Mucosa of descending colon (tissue), 3 donors: ENCODE measurements at regions not wholly inside any gene's neighbourhood (a gene's known extent, or its start where the extent isn't known, plus 50 kb on each side); places are given as distances from the start of the nearest gene placed in this dataset.
"Not testable (repeated sequence)": the region's sequence is repeated elsewhere in the genome, so short reads cannot be mapped to it uniquely, and the experiment has no call there.

Experiments used
- ATAC-seq: fragments of 200-7000 bp; cut with Tn5 transposase; one replicate; pipeline ENCODE4 v1.9.1; 2020; ENCODE audit warnings: mild to moderate bottlenecking, moderate library complexity
- DNase-seq, 3 donors: peaks; one replicate each; pipeline ENCODE4 v3.0.0-alpha.2; 2020
- H3K36me3 ChIP-seq: fragments of 200-600 bp; one replicate; pipeline ENCODE4 v1.8.0; 2021; ENCODE audit warnings: low read depth, mild to moderate bottlenecking
- H3K4me1 ChIP-seq: fragments of 200-600 bp; one replicate; pipeline ENCODE4 v1.8.0; 2021; ENCODE audit warnings: low read depth, mild to moderate bottlenecking
- H3K4me3 ChIP-seq: fragments of 200-600 bp; one replicate; pipeline ENCODE4 v1.8.0; 2021; ENCODE audit warnings: mild to moderate bottlenecking
- H3K9me3 ChIP-seq: fragments of 200-600 bp; one replicate; pipeline ENCODE4 v1.8.0; 2021; ENCODE audit warnings: mild to moderate bottlenecking
- intact Hi-C, 2 donors: fragments of 100-400 bp; cut with DNase I in 1 of 2; cut with micrococcal nuclease in 1 of 2; formaldehyde crosslinking; loops; one replicate each; pipeline versions ENCODE4 v1.11.0 to v1.11.1; 2022; cut with DNase I, micrococcal nuclease
- TF ChIP-seq, protein P1 (sequence below): fragments of 200-600 bp; IDR thresholded peaks from one replicate; pipeline ENCODE4 v1.8.0; 2022; ENCODE audit warnings: antibody characterized with exemption, mild to moderate bottlenecking
- donor health status: DM: no; HTN: no; CAD: no; lungs with moderate emphysema.
- donor health status: DM: no; HTN: no; CAD: no.
- donor health status: DM: no; HTN: yes; CAD: no.

DNA sequence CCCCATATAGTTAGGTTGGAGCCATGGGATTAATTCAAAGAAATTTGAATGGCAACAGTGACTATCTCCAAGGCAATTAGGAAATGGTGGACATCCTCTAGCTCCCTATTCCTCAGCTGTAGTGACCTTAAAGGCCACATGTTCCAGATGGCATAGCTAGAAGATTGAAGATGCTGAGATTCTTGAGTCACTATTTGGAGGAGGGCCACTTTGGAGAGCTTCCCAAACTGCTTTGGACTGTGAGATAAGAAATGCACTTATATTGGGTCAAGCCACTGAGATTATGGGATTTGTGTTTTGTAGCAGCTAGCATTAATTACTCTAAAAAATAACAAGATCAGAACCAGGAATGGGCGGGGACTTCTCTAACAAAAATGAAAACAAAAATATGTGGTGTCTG is 636.2 kb upstream of the CCNG1 start:
- intact Hi-C loops, result no loop called here
- ATAC-seq (no peak), DNase-seq (no peak)
- TF ChIP-seq, protein P1, sequence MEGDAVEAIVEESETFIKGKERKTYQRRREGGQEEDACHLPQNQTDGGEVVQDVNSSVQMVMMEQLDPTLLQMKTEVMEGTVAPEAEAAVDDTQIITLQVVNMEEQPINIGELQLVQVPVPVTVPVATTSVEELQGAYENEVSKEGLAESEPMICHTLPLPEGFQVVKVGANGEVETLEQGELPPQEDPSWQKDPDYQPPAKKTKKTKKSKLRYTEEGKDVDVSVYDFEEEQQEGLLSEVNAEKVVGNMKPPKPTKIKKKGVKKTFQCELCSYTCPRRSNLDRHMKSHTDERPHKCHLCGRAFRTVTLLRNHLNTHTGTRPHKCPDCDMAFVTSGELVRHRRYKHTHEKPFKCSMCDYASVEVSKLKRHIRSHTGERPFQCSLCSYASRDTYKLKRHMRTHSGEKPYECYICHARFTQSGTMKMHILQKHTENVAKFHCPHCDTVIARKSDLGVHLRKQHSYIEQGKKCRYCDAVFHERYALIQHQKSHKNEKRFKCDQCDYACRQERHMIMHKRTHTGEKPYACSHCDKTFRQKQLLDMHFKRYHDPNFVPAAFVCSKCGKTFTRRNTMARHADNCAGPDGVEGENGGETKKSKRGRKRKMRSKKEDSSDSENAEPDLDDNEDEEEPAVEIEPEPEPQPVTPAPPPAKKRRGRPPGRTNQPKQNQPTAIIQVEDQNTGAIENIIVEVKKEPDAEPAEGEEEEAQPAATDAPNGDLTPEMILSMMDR, result no peak
- Histone ChIP-seq H3K9me3 (no peaks in the 10 kb centered on the region), H3K4me1 (no peaks in the 10 kb centered on the region), H3K4me3 (no peak overlapping the region), H3K36me3 (no peaks in the 10 kb centered on the region)

DNA sequence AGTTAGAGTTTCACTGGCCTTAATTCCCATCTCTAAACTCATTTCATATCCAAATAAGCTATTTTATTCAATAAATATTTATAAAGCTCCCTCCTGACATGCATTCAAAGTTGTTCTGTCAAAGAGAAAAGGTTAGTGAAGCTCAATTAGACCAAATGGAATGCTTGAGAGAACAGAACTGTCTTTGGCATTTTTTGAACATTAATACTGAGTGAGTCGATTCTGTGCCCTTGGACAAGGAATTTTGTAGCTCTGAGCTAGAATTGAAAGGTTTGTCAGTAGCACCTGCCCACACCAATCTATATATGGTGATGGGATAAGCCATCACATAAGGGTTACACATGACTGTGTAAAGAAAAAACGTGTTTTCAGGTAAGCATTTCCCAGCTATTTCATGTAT is 631.2 kb upstream of the CCNG1 start:
- Histone ChIP-seq H3K9me3 (no peaks in the 10 kb centered on the region), H3K4me1 (no peaks in the 10 kb centered on the region), H3K36me3 (no peaks in the 10 kb centered on the region), H3K4me3 (no peak overlapping the region)
- intact Hi-C loops, result no loop called here
- TF ChIP-seq, protein P1, result no peak
- DNase-seq (no peak), ATAC-seq (no peak)

DNA sequence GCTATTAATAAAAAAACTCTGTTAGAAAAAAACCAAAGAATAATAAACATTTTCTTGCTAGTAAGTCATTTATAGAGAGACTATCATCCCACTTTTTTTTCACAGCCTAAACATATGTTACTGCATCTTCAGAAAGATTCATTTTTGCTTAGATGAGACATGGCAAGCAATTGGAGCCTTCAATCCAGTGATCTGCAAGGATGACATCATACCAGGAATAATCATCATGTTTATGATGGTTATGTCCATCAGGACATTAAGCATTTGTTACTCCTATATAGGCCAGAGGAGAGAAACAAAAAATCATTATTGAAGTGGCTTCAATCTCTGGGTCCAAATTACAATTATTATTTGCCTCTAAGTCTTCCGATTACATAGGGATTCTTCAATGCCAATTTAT is 626.3 kb upstream of the CCNG1 start:
- Histone ChIP-seq H3K4me3 (no peak overlapping the region), H3K9me3 (no peaks in the 10 kb centered on the region), H3K36me3 (no peaks in the 10 kb centered on the region), H3K4me1 (no peaks in the 10 kb centered on the region)
- TF ChIP-seq, protein P1, result no peak
- no peak for DNase-seq
- intact Hi-C loops, result no loop called here
- ATAC-seq, result no peak

DNA sequence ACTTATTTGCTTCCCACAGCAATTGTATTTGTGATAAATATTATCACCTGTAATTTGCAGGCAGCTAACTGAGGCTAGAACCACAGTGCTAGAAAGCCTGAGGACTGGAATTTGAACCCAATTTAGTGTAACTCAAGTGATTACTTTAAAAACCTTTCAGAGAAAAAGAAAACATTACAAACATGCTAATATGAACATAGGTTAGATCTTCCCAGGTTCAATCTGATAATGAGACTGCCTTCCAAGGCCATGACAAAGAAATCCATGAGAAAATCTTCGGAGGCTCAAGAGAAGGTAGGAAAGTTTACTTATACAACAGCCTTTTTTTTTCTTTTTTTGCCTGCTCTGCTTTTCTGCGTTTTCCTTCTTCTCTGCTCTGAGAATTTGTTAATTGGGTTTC is 620.6 kb upstream of the CCNG1 start:
- Histone ChIP-seq H3K4me3 (no peak overlapping the region), H3K9me3 (no peaks in the 10 kb centered on the region), H3K36me3 (no peaks in the 10 kb centered on the region), H3K4me1 (no peaks in the 10 kb centered on the region)
- DNase-seq, result no peak
- intact Hi-C loops, result loop anchor here in 1 of 2 donors (2.0 kb wide), 1 partner anchor 38 kb away; no protein-coding TSS in a partner anchor
- TF ChIP-seq, protein P1, result no peak
- ATAC-seq, result no peak

DNA sequence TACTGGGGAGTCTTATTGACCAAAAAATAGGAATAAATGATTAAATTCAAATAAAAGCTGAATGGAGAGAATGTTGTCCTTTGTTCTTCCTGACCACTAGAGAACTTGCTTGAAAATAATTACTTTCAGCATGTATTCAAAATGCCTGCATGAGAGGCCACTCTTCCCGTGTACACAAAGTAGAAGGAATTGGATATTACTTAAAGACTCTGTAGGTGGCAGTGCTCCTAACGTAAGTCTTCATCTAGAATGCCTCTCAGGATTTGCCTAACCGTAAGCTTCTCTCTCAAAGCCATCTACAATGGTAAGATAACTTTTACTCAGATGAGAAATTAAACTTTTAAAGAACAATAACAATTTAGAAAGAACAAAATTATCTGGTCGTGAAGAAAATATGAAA is 620.0 kb upstream of the CCNG1 start:
- TF ChIP-seq, protein P1, result no peak
- ATAC-seq (no peak), DNase-seq (no peak)
- Histone ChIP-seq H3K4me3 (no peak overlapping the region), H3K4me1 (no peaks in the 10 kb centered on the region), H3K9me3 (no peaks in the 10 kb centered on the region), H3K36me3 (no peaks in the 10 kb centered on the region)
- intact Hi-C loops, result loop anchor here in 1 of 2 donors (2.0 kb wide), 1 partner anchor 37 kb away; no protein-coding TSS in a partner anchor

DNA sequence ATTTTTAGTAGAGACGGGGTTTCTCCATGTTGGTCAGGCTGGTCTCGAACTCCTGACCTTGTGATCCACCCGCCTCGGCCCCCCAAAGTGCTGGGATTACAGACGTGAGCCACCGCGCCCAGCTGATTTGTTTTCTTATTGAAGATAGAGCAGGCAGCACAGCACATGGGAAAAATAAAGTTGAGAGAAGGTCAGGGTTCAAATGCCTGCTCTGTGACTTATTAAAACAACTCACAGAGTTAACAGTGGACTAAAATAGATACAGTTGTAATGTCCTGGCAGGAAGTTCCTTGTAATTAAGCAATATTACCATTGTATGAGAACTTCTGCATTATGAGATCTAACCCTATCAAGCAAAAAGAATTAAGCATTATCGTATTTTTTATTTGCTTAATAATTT is 615.7 kb upstream of the CCNG1 start:
- intact Hi-C loops, H3K9me3 ChIP-seq, DNase-seq, ATAC-seq, H3K36me3 ChIP-seq, H3K4me3 ChIP-seq, H3K4me1 ChIP-seq: not testable (repeated sequence)
